Ovary (tissue), 3 donors: ENCODE measurements at regions not wholly inside any gene's neighbourhood (a gene's known extent, or its start where the extent isn't known, plus 50 kb on each side); places are given as distances from the start of the nearest gene placed in this dataset.
"Not testable (repeated sequence)": the region's sequence is repeated elsewhere in the genome, so short reads cannot be mapped to it uniquely, and the experiment has no call there.

Source experiments
- EP300 ChIP-seq: sonication (generic); formaldehyde crosslinking; IDR thresholded peaks from one replicate; pipeline ENCODE4 v1.6.1; 2017; ENCODE audit warnings: antibody characterized with exemption
- POLR2A ChIP-seq: fragments of 450-650 bp; IDR thresholded peaks from one replicate; pipeline ENCODE4 v1.6.1; 2017; ENCODE audit warnings: antibody characterized with exemption, mild to moderate bottlenecking, moderate library complexity
- TF ChIP-seq, protein P1 (sequence below), 3 donors: fragments of 450-650 bp in 2 of 3; fragments of 200-600 bp in 1 of 3; IDR thresholded peaks; one replicate each; pipeline versions ENCODE4 v1.5.1 to v1.8.0; 2016 to 2022; ENCODE audit warnings: antibody characterized with exemption in 3 of 3, mild to moderate bottlenecking in 1 of 3
- donor health status: DM: no; HTN: no; CAD: no.

DNA sequence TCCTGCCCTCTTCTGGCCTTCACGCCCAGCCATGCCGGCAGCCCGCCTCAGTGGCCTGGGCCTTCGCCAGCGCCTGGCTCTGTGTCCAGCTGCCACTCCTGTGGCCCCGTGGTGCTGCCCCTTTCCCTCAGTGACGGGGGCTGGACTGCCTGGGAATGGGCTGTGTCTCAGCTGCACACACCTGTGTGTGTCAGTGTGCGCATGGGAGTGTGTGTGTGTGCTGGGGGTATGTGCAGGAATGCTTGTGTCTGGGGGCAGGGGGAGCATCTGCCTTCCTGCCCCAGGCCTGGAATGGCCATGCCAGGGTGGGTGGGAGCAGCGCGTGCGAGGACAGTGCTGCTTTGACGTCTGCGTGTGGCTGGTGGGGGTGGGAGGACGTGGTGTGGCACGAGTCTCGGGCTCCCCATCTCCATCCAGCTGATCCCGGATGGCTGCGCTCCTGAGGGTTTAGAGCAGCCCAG lies 224.9 kb downstream of the TMEM121 start:
- TF ChIP-seq, protein P1, sequence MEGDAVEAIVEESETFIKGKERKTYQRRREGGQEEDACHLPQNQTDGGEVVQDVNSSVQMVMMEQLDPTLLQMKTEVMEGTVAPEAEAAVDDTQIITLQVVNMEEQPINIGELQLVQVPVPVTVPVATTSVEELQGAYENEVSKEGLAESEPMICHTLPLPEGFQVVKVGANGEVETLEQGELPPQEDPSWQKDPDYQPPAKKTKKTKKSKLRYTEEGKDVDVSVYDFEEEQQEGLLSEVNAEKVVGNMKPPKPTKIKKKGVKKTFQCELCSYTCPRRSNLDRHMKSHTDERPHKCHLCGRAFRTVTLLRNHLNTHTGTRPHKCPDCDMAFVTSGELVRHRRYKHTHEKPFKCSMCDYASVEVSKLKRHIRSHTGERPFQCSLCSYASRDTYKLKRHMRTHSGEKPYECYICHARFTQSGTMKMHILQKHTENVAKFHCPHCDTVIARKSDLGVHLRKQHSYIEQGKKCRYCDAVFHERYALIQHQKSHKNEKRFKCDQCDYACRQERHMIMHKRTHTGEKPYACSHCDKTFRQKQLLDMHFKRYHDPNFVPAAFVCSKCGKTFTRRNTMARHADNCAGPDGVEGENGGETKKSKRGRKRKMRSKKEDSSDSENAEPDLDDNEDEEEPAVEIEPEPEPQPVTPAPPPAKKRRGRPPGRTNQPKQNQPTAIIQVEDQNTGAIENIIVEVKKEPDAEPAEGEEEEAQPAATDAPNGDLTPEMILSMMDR (IDR thresholded peaks at IDR 0.05) = not testable (repeated sequence)
- not testable (repeated sequence) for TF ChIP-seq POLR2A, EP300
